A549 (cell line): ENCODE measurements at regions not wholly inside any gene's neighbourhood (a gene's known extent, or its start where the extent isn't known, plus 50 kb on each side); places are given as distances from the start of the nearest gene placed in this dataset.

Source experiments
- CHD2 ChIP-seq: fragments of 150-350 bp; IDR thresholded peaks from 2 replicates; pipeline ENCODE4 v1.6.1; 2014; ENCODE audit warnings: low read length; ENCODE audit not compliant: partially characterized antibody
- CTCF ChIP-seq: fragments of >200 bp; sonication (Bioruptor Twin); formaldehyde crosslinking; IDR thresholded peaks from 3 replicates; pipeline ENCODE4 v1.5.1; 2016

- TF ChIP-seq CHD2 (no peak), CTCF (no peak)
Measured at GRCh38 chr18:72985686-72986085, 117.9 kb upstream of the NETO1 start.
